RKO (cell line): ENCODE measurements at regions not wholly inside any gene's neighbourhood (a gene's known extent, or its start where the extent isn't known, plus 50 kb on each side); places are given as distances from the start of the nearest gene placed in this dataset.

ENCODE experiments used
- DNase-seq: peaks from one replicate; pipeline ENCODE4 v3.0.0-alpha.2; 2016; ENCODE audit warnings: low spot score

DNA sequence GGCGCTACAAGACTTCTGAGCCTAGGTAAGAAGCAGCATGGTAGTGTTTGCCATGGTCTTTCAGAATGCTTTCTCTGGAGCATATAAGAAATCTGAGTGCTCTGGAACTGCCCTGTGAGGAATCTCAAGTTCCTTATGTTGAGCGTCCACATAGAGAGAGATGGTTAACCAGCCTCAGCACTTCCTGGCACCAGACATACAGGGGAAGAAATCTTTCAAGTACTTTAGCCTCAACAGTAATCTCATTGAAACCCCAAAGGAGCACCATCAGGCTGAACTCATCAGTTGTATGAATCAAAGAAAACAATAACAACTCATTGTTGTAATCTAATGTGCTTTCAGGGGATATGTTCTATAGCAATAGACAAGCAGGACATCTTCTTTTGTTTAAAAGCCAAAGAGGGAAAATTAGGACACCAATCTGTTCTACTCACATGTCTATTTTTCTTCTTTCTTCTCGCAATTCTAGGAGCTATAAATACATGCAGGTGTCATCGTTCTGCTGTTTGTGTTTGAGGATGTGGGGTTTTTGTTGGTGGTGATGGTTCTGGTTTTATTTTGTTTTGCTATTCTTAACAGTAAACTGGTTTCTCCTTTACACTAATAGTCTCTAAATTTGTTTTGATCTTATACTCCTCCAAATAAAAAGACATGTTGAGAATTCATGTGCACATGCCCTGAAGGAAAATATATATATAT is 1145.0 kb upstream of the LRRN3 start:
- DNase-seq: no peak

DNA sequence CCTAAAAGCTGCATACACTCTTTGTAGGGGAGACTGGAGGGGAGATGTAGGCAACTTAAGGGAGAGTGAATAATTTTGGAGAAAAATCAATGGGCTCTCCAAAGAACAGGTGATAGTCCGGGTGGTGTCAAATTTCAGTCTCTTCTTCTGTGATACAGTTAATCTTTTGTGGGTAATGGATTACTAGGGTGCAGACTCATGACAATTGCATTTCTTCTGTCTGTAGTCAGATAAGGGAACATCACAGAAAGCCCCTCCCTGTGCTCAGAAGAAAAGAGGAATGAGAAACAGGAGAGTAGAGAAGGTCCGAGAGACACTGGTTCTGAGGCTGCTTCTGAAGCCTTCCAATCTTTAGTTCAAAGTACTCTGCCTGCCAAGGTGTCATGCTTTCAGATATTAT is 1140.7 kb upstream of the LRRN3 start:
- DNase-seq: no peak

- DNase-seq: no peak
These were observed 1139.9 kb upstream of the LRRN3 start for GRCh38 chr7:109950821-109951564.

DNA sequence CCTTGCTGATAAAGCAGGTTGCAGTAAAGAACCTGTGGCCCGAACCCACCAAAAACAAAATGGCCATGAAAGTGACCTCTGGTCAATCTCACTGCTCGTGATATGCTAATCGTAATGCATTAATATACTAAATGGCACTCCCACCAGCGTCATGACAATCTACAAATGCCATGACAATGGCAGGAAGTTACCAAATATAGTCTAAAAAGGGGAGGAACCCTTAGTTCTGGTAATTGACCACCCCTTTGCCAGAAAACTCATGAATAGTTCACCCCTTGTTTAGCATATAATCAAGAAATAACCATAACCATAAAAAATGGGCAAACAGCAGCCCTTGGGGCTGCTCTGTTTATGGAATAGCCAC is 1139.4 kb upstream of the LRRN3 start:
- DNase-seq: no peak

DNA sequence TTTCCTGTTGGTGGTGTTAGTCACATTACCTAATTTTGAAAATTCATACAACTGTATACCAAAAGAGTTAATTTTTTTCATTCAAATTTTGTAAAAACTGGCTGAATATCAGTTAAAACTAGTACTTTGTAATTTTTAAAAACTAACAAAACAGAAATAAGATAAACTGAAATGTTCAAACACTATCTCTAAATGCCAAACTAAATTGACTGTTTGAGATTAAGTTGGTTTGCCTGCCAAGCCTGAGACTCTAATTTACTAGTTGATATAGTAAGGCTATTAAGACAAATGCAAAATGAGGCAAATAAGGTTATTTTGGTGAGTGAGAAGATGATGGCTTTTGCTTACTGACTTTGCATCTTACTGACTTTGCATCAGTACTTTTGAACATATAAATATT is 1134.9 kb upstream of the LRRN3 start:
- no peak for DNase-seq

DNA sequence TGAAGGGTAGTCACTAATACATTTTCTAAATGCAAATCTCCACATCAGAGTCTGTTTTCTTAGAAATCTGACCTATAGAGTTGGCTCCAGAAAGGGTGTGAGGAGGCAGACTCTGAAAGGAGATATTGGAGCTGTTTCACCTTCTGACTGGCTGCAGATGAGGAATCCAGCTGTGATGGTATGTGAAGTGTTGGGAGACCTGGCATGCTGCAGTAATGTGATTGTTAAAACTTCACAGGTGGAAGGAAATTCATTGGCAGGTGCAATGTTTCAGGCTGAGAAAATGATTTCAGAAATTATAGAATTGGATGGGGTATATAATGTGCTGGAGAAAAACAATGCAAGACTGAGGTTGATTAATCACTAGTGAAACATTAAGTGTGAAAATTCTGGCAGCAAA is 1134.0 kb upstream of the LRRN3 start:
- no peak for DNase-seq

- no peak for DNase-seq
These were observed 1127.2 kb upstream of the LRRN3 start for GRCh38 chr7:109963741-109964140.

- peak; percentile 11 for DNase-seq
These were observed 1126.1 kb upstream of the LRRN3 start for GRCh38 chr7:109964780-109965179.

GRCh38 chr7:109967406-109967805 is 1123.5 kb upstream of the LRRN3 start:
- no peak for DNase-seq

GRCh38 chr7:109983618-109984017 is 1107.3 kb upstream of the LRRN3 start:
- DNase-seq: no peak

DNA sequence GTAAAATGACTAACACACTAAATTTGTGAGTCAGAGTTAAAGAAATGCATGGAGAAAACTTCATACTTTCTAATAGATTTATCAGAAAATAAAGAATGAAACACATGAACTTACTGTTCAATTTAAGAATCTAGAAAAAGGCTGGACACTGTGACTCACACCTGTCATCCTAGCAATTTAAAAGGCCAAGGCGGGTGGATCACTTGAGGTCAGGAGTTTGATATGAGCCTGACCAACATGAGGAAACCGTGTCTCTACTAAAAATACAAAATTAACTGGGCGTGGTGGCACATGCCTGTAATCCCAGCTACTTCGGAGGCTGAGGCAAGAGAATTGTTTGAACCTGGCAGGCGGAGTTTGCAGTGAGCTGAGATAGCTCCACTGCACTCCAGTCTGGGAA is 1106.2 kb upstream of the LRRN3 start:
- no peak for DNase-seq

- DNase-seq: no peak
These were observed 1104.2 kb upstream of the LRRN3 start for GRCh38 chr7:109986701-109987100.

GRCh38 chr7:109996411-109996810 is 1094.5 kb upstream of the LRRN3 start:
- DNase-seq: no peak

- no peak for DNase-seq
These were observed 1094.0 kb upstream of the LRRN3 start for GRCh38 chr7:109996927-109997326.

DNA sequence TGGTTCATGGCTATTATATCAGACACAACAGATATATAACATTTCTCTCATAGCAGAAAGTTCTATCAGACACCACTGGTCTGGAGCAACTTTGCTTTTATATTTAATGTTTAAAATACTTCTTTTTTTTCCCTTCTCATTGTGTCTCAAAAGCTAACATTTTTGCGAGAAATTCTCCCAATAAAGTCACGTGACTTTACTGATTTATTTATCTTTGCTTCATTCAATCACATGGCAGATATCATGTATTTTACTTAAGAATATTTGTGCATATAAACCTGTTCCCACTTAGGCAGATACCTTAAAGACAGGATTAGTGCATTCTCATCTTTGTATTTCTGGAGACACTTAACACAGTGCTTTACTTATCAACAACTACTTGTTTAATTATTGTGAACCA is 1093.1 kb upstream of the LRRN3 start:
- no peak for DNase-seq

GRCh38 chr7:110001254-110001938 is 1089.5 kb upstream of the LRRN3 start:
- DNase-seq: no peak

DNA sequence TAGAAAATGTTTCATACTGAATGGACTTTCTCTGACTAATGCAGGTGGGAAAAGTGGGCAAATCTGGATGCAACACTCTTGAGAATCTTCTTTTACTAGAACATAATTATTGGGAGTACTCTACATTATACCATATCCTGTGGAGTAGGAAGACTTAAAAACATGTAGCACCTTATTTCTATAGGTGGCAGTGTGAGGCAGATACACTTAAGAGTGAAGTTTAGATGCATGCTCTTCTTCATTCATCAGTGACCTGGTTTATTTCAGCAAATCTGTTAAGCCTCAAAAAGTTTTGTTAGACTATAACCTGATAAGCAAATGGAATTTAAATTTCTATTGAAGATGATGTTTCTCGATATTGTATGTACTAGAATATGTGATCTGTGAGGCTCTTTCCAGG is 1087.1 kb upstream of the LRRN3 start:
- no peak for DNase-seq

DNA sequence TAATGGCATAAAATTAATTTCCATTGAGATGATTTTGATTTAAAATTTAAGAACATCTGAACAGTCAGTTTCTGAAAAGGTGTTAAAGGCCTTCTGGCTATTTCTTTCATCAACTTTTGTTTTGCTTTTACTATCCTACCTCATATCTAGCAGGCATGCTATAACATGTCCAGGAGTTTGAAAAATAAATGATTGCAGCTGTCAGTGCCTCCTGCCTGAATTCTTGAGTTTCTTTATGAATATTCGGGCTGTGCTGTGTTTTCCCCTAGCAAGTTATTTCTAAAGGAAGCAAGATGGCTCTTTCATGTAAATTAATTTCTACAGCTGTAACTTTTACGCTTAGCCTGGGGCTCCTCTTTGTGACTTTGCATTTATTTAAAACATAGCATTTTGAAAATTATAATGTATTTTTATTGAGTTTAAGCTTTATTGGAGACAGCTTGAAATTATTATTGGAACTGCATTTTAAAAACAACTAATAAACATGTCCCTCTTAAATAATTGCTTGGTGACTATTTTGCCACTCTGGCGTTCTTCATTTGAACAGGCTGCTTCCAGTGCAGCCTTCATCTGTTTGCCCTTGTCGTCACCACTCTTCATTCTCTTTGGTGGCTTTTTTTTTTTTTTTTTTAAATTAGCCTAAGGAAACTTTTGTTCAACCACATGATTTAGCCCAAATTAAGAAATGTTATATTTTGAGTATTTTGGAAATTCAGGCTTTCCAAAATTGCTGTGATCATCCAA is 1083.4 kb upstream of the LRRN3 start:
- no peak for DNase-seq

DNA sequence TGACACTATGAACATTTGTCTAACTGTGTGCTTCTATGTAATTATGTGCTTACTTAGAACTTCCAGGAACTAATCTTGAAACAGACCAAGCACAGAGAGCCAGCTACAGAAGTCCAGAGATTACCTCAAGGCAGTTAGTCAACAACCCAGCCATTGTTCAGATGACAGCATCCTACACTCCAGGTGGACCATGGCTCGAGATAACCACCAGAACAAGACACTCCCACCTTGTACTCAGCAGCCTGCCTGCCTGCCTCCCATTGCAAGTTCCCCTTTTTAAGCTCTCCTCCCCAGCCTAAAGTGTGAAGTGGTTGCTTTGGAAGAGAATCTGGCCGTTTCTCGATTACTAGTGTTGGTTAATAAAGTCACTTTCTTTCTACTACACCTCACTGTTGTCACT is 1080.6 kb upstream of the LRRN3 start:
- DNase-seq: no peak

GRCh38 chr7:110017405-110017804 is 1073.5 kb upstream of the LRRN3 start:
- no peak for DNase-seq

- DNase-seq: no peak
These were observed 1063.5 kb upstream of the LRRN3 start for GRCh38 chr7:110027385-110027784.

GRCh38 chr7:110043519-110043918 is 1047.4 kb upstream of the LRRN3 start:
- no peak for DNase-seq

GRCh38 chr7:110050785-110051184 is 1040.1 kb upstream of the LRRN3 start:
- no peak for DNase-seq
